ENCODE measurements at regions not wholly inside any gene's neighbourhood (a gene's known extent, or its start where the extent isn't known, plus 50 kb on each side); places are given as distances from the start of the nearest gene placed in this dataset.

GRCh38 chr10:20405761-20406160 lies 491.4 kb downstream of the NEBL start:
- Histone ChIP-seq H3K36me3 (no peaks in the 10 kb centered on the region), H3K27me3 (ENCODE audit: low read depth) (no peaks in the 10 kb centered on the region), H3K4me1 (no peaks in the 10 kb centered on the region), H3K27ac (no peak overlapping the region), H3K9me3 (peaks cover 2% of the 10 kb centered on the region), H3K4me3 (no peak overlapping the region)
- DNase-seq (no peak), ATAC-seq (no peak)
- intact Hi-C loops (cut with DNase I) = no loop called here
- TF ChIP-seq CTCF (IDR thresholded peaks at IDR 0.05) = no peak

GRCh38 chr10:20405050-20405449 lies 492.1 kb downstream of the NEBL start:
- no peak for TF ChIP-seq CTCF (IDR thresholded peaks at IDR 0.05)
- DNase-seq = no peak
- intact Hi-C loops (cut with DNase I) = no loop called here
- H3K36me3 ChIP-seq = no peaks in the 10 kb centered on the region
- H3K4me1 ChIP-seq = no peaks in the 10 kb centered on the region
- no peak for ATAC-seq
- H3K27ac ChIP-seq = no peak overlapping the region
- H3K9me3 ChIP-seq = peaks cover 2% of the 10 kb centered on the region
- no peaks in the 10 kb centered on the region for H3K27me3 ChIP-seq (ENCODE audit: low read depth)
- H3K4me3 ChIP-seq = no peak overlapping the region

DNA sequence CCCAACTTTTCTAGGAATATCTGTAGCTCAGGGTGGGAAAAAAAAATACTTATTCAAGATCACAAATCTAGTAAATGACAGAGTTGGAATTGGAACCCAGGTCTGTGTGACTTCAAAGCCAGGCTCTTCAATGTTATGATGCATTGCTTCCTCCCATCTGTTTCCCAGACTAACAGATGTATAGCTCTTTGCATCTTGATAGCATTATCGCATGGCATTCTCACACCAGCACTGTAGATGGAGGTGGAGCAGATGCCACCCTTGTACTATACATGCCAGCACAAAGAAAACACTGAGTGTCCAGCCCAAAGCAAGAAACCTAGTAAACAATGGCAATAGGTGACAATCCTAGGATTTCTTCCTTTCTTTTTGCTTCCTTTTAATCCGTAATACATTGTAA lies 497.3 kb downstream of the NEBL start:
- Histone ChIP-seq H3K4me3 (no peak overlapping the region), H3K4me1 (no peaks in the 10 kb centered on the region), H3K36me3 (no peaks in the 10 kb centered on the region), H3K9me3 (no peaks in the 10 kb centered on the region), H3K27me3 (ENCODE audit: low read depth) (no peaks in the 10 kb centered on the region), H3K27ac (no peak overlapping the region)
- ATAC-seq (no peak), DNase-seq (no peak)
- intact Hi-C loops (cut with DNase I) = no loop called here
- TF ChIP-seq CTCF (IDR thresholded peaks at IDR 0.05) = no peak

DNA sequence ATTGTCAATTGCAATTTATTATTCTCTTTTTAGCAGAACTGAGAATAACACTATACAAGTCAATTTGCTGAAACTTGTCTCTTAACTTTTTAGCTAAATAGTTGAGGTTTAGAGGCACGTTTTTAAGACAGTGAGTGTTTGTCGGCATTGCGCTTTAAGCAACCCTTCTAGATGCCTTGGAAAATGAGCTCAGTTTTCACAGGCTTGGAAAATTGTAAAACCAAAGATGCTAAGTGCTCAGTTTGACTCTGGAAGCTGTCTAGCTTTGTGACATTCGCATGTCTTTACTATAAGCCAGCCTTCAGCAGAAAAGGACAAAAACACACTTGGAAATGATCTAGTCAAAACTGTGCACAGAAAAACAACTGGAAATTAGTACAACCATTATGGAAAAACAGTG lies 500.4 kb downstream of the NEBL start:
- TF ChIP-seq CTCF (IDR thresholded peaks at IDR 0.05) = no peak
- Histone ChIP-seq H3K4me3 (no peak overlapping the region), H3K27ac (no peak overlapping the region), H3K9me3 (no peaks in the 10 kb centered on the region), H3K36me3 (no peaks in the 10 kb centered on the region), H3K27me3 (ENCODE audit: low read depth) (no peaks in the 10 kb centered on the region), H3K4me1 (no peaks in the 10 kb centered on the region)
- ATAC-seq = no peak
- no peak for DNase-seq
- intact Hi-C loops (cut with DNase I) = no loop called here

- no peak for ATAC-seq
Observed at GRCh38 chr10:20396205-20396604, 500.9 kb downstream of the NEBL start.

More at GRCh38 chr10:20396205-20396604, 500.9 kb downstream of the NEBL start:
- TF ChIP-seq CTCF (IDR thresholded peaks at IDR 0.05) = no peak
- Histone ChIP-seq H3K4me1 (no peaks in the 10 kb centered on the region), H3K9me3 (no peaks in the 10 kb centered on the region), H3K27me3 (ENCODE audit: low read depth) (no peaks in the 10 kb centered on the region), H3K36me3 (no peaks in the 10 kb centered on the region), H3K27ac (no peak overlapping the region), H3K4me3 (no peak overlapping the region)
- DNase-seq = no peak
- intact Hi-C loops (cut with DNase I) = no loop called here

Data from lower lobe of right lung (tissue), 2 donors.